HL-60/S4 (cell line): ENCODE measurements at regions not wholly inside any gene's neighbourhood (a gene's known extent, or its start where the extent isn't known, plus 50 kb on each side); places are given as distances from the start of the nearest gene placed in this dataset.
"Not testable (repeated sequence)": the region's sequence is repeated elsewhere in the genome, so short reads cannot be mapped to it uniquely, and the experiment has no call there.

ENCODE experiments used
- in situ Hi-C: fragments of 300-500 bp; cut with MboI; formaldehyde crosslinking; loops from 2 replicates; pipeline ENCODE4 v1.14.3; 2022; ENCODE audit warnings: low sequenced_read_pairs

DNA sequence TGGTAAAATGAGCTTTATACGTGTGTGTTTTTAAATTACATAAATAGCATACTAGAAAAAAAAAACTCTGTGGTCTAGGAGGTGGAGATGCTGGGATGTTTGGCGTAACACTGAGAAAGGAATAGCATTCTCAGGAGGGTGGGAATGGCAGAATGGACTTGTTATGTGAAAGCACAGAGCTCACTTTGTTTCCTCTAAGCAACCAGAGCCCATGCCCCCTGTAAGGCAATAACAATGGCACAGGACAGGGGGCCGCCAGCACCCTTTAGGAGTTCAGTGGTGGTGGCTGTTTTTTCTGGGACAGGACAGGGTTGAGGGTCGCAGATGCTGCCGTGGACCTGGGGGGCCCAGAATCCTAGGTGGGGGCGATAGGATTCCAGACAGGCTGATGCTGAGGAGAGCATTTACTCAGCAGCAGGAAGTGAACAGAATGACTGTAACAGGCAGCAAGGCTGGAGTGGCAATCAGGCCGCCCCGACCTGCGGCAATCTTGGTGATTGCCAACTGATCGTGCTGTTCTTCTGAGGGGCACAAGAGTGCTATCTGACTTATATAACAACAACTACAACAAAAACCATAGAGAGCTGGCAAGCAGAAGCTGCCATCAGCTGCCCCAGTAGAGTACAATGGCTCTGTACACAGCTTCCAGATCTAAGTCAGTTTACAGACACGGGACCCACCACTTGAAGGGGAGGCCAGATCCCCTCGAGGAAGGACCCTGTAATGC, 160.4 kb downstream of the UACA start:
- in situ Hi-C loops: no loop called here

DNA sequence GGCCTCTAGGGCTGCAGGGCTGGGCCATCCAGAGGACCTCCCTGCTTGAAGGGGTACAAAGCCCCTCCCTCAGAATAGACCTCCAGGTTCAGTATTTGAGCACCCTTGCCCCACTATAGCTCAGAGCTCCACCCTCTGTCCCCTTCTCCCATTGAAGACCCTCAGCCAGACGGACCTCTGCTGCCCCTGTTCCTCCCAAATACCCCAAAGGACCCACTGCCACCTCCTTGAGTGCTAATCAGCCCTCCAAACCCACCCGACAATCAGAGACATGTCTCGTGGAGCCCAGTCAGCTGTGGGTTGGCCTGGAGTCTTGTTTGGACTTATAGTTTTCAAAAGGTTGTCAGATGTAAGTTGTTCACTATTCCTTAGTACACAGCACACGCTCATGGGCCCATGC, 161.1 kb downstream of the UACA start:
- in situ Hi-C loops: no loop called here

- in situ Hi-C loops: no loop called here
Observed at GRCh38 chr15:70597945-70598344, 165.4 kb downstream of the UACA start.

- in situ Hi-C loops: no loop called here
Observed at GRCh38 chr15:70597056-70597603, 166.2 kb downstream of the UACA start.

DNA sequence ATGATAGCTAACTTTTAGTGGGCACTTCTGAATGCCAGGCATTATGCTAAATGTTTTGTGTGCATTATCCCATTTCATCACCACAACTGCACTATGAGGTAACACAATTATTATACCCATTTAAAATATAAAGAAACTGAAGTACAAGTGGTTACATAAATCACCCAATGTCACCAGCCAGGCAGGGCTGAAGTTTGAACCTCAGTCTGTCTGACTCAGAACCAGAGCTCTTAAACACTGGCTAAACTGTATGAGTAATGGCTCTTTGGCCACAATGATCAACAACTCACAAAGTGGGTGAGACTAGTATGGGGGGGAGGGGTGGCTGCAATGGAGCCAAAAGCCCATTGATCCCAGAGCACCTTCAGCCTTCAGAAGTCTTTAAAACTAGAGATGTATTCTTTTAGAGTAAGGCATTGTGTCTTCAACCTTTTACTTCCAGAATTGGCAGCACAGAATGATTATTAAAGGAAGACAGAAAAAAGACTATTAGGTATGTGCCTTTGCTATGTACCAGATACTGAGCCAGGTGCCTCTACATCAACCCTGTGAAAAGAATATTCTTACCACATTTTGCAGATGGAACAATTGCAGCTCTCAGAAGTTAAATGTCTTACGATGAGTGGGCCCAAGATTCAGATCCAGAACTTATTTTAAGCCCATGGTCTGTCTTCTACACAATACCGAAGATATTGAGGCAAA, 166.9 kb downstream of the UACA start:
- in situ Hi-C loops: no loop called here

GRCh38 chr15:70593795-70594194, 169.6 kb downstream of the UACA start:
- in situ Hi-C loops: no loop called here

DNA sequence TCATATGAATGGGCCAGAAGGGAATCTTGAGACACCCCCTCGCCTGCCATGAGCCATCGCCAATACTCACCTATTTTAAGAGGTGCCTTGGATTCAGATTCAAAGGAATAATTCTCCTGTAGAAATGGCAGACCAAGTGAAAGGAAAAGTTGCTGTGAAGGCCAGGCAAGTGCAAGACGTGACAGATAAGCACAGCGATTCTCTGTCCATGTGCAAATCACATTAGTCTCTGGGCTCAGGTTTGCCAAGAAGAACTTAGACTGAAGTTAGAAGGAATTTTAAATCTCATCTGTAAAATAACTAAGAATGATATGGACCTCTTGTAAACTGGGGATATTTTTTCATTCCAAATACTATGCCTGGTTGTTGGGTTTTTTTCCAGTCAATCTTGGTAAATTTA, 173.6 kb downstream of the UACA start:
- in situ Hi-C loops: no loop called here

GRCh38 chr15:70589221-70589620, 174.1 kb downstream of the UACA start:
- in situ Hi-C loops: no loop called here

DNA sequence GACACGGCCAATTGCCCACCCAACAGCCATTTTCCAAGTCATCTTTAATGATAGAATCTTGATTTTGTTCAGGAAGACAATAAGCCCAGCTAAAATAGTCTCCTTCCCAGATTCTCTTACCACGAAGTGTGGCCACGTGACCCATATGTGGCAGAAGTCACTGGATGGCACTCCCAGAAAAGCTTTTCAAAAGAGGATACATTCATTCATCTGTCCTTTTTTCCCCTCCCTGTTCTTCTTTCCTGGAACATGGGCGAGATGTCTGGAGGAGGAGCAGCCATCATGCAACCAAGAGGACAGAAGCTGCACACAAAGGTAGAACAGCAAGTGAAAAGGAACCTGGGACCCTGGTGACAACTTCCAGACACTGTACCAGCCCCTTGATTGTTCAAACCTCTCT, 174.7 kb downstream of the UACA start:
- in situ Hi-C loops: no loop called here

DNA sequence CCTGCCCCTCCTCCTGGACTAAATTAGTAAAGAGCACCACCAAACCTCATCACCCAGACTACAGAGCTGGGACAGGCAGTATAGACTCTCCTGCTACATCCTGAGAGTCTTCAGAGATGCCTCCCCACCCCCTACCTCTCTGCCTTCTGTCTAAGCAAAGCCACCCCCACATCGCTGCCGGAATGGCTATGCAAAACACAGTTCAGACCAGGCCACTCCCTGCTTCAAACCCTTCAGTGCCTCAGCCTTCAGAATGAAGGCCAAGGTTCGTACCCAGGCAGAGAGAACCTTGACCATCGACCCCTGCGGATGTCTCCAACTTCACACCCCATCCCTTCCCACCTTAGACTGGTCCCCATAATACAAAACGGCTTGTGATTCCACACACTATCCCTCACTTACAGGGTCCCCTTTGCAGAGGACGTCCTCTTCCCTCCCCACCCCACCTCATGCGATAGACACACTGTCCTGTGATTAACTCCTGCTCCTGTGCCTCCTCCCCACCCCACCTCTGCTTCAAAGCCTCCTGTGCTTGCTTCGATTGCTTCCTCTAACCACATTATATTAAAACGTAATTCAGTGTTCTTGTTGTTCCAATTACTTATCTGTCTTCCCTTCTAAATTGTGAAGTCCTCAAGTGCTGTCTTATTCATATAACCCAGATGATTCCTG, 175.3 kb downstream of the UACA start:
- in situ Hi-C loops: no loop called here

DNA sequence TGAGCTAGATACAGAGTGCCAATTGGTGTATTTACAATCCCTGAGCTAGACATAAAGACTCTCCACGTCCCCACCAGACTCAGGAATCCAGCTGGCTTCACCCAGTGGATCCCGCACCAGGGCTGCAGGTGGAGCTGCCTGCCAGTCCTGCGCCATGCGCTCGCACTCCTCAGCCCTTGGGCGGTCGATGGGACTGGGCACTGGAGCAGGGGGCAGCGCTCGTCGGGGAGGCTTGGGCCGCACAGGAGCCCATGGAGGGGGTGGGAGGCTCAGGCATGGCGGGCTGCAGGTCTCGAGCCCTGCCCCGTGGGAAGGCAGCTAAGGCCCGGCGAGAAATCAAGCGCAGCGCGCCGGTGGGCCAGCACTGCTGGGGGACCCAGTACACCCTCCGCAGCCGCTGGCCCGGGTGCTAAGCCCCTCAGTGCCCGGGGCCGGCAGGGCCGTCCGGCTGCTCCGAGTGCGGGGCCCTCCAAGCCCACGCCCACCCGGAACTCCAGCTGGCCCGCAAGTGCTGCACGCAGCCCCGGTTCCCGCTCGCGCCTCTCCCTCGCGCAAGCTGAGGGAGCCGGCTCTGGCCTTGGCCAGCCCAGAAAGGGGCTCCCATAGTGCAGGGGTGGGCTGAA, 176.2 kb downstream of the UACA start:
- in situ Hi-C loops: not testable (repeated sequence)

DNA sequence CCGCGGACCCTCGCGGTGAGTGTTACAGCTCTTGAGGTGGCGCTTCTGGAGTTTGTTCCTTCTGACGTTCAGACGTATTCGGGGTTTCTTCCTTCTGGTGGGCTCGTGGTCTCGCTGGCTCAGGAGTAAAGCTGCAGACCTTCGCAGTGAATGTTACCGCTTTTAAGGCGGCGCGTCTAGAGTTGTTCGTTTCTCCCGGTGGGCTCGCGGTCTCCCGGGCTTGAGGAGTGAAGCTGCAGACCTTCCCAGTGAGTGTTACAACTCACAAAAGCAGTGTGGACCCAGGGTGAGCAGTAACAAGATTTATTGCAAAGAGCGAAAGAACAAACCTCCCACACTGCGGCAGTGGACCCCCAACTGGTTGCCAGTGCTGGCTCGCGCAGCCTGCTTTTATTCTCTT, 177.1 kb downstream of the UACA start:
- in situ Hi-C loops: no loop called here

DNA sequence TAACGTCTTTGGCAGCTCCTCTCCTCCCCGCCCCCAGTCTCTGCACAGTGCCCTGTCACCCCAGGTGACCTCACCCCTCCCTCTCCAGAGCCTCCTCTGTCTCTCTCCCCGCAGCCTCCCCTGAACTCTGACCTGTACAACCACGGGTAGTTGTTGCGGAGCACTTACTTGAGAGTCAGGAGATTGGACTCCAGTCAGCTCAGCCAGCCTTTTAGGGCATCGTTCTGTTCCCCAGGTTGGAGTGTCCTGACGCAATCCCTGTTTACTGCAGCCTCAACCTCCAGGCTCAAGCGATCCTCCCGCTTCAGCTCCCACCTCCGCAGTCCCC, 177.7 kb downstream of the UACA start:
- in situ Hi-C loops: no loop called here

DNA sequence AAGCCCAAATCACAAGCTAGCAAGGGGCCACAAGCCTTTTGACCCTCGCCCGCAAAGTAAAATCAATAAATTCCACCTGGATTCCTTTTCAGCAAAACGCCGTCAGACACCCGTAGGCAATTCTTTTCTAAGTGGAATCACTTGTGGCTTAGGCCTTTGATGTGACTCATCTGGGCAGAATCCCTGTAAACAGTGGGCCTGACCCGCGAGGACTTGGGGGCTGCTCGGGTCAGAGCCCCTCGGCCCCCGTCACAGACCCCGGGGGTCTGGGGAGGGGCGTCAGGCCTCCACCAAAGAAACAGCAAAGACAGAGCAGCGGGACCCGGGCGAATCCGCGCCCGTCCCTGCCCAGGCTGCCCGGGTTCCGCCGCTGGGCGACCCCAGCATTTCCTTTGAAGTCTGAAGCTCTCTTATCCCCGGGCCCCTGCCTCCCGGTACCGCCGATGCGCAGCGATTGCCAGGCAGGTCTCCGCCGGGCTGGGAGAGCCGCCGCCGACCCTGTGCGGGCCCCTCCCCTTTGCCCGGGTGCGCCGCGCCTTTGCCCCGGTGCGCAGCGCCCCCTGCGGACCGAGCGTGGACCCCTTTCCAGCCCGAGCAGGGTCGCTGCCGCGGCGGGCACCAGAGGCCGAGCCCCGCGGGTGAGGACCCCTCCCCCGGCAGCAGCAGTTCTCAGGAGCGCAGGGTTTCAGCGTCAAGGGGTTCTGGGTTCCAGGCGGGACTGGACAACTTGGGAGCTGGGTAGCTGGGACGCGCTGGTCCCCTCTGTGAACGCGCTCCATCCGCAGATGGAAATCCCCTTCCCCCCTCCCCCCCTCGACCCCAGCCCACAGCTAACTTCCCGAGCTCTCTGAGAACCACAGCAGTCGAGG, 178.3 kb downstream of the UACA start:
- in situ Hi-C loops: no loop called here

- in situ Hi-C loops: no loop called here
Observed at GRCh38 chr15:70584441-70584837, 178.9 kb downstream of the UACA start.

DNA sequence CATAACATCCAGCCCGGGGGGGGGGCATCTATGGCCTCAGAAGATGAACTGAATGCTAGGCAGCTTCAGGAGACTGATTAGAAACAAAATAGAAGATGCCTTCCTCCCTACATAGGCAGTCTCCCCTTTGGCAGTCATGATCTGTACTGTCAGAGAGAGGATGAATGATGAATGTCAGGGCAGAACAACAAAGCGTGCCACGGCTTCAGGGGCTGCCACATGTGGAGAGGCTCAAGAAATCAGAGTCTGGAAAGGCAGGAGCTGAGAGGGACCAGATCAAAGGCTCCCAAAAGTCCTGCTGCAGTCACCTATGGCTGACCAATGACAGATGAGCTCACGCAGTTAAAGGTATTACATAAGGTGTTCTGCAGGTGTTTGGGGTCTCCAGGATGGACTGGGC, 180.4 kb downstream of the UACA start:
- in situ Hi-C loops: no loop called here

GRCh38 chr15:70582143-70582945, 181.0 kb downstream of the UACA start:
- in situ Hi-C loops: no loop called here

DNA sequence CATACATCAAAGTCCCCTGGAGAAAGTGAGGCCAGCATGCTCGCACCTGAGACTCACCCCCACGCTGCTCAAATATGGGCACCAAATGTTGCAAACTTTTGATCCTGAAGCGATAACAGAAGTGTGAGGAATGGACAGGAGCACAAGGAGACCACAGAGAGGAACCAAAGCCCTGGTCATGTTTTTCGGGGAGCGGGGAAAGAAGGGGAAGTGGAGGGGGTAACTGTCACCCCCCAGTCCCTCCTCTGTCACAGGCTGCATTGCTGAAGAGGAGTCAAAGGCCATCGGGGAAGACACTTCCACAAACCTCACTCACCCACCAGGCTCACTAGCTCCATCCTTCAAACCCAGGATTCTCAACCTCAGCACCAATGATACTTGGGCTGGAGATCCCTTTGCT, 182.4 kb downstream of the UACA start:
- in situ Hi-C loops: no loop called here

GRCh38 chr15:70580286-70580685, 183.1 kb downstream of the UACA start:
- in situ Hi-C loops: no loop called here

DNA sequence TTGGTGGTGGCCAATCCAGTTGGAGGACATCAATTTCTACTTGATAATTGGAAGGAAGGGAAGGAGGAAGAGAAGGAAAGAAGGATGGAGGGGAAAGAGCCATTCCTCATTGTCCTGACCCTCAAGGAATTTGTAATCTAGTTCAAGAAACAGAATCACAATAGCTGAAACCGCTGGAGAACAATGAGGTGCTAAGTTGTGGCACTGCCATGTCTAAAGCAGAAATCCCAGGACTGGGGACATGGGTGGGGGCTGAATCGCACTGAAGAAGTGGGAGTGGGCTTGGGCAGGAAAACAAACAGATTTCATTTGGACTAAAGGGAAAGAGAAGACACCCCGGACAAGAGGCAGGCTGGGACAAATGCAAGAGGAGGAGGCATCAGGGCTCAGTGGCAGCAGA, 183.6 kb downstream of the UACA start:
- in situ Hi-C loops: no loop called here
